KMS-11 (cell line): ENCODE measurements at regions not wholly inside any gene's neighbourhood (a gene's known extent, or its start where the extent isn't known, plus 50 kb on each side); places are given as distances from the start of the nearest gene placed in this dataset.

Experiments used
- H2AFZ ChIP-seq: fragments of 200-600 bp; sonication (generic); 2 replicates; pipeline ENCODE4 v1.6.1; 2016; ENCODE audit warnings: antibody characterized with exemption, mixed run types, low read depth
- H3K27ac ChIP-seq: fragments of 200-600 bp; sonication (generic); 2 replicates; pipeline ENCODE4 v1.6.1; 2016; ENCODE audit warnings: mild to moderate bottlenecking, mixed run types
- H3K27me3 ChIP-seq: fragments of 200-600 bp; sonication (generic); 2 replicates; pipeline ENCODE4 v1.6.1; 2017; ENCODE audit warnings: mild to moderate bottlenecking, low read depth, mixed run types, moderate library complexity; ENCODE audit not compliant: insufficient read depth
- H3K36me3 ChIP-seq: fragments of 200-600 bp; sonication (generic); 2 replicates; pipeline ENCODE4 v1.6.1; 2017; ENCODE audit warnings: mild to moderate bottlenecking, mixed run types; ENCODE audit not compliant: insufficient read depth
- H3K4me1 ChIP-seq: fragments of 200-600 bp; sonication (generic); 2 replicates; pipeline ENCODE4 v1.6.1; 2016; ENCODE audit warnings: mild to moderate bottlenecking, low read depth, mixed run types; ENCODE audit not compliant: poor library complexity, severe bottlenecking
- H3K4me2 ChIP-seq: fragments of 200-600 bp; sonication (generic); 2 replicates; pipeline ENCODE4 v1.7.0; 2016; ENCODE audit warnings: mild to moderate bottlenecking, mixed run types
- H3K4me3 ChIP-seq: fragments of 200-600 bp; sonication (generic); IDR thresholded peaks from 2 replicates; pipeline ENCODE4 v1.6.1; 2017; ENCODE audit warnings: low read depth, low read length, mixed read lengths; ENCODE audit not compliant: insufficient read depth
- H3K79me2 ChIP-seq: fragments of 200-600 bp; sonication (generic); 2 replicates; pipeline ENCODE4 v1.6.1; 2016; ENCODE audit warnings: low read depth, mixed run types; ENCODE audit not compliant: insufficient read depth
- H3K9ac ChIP-seq: fragments of 200-600 bp; sonication (generic); 2 replicates; pipeline ENCODE4 v1.6.1; 2016; ENCODE audit warnings: mild to moderate bottlenecking, mixed run types
- H4K20me1 ChIP-seq: fragments of 200-600 bp; sonication (generic); 2 replicates; pipeline ENCODE4 v1.6.1; 2016; ENCODE audit warnings: mild to moderate bottlenecking, mixed run types; ENCODE audit not compliant: insufficient read depth
- CTCF ChIP-seq: fragments of 200-600 bp; sonication (generic); conservative IDR thresholded peaks from 2 replicates; pipeline ENCODE4 v1.6.1; 2017; ENCODE audit warnings: low read depth, mild to moderate bottlenecking, antibody characterized with exemption, low read length, moderate library complexity, mixed read lengths

- no peak overlapping the region for H3K27ac ChIP-seq
- H3K4me1 ChIP-seq: peaks cover 9% of the 10 kb centered on the region
- TF ChIP-seq CTCF: no peak
- no peaks in the 10 kb centered on the region for H3K36me3 ChIP-seq
- peaks cover 3% of the 10 kb centered on the region; the same call in 1 of the 2 replicates for H3K27me3 ChIP-seq
- H3K4me2 ChIP-seq: no peak overlapping the region
- no peaks in the 10 kb centered on the region for H3K79me2 ChIP-seq
- no peak overlapping the region for H3K4me3 ChIP-seq
- no peaks in the 10 kb centered on the region for H4K20me1 ChIP-seq
- no peak overlapping the region for H3K9ac ChIP-seq
- H2AFZ ChIP-seq: no peak overlapping the region
Observed at GRCh38 chr3:194079702-194080172, 56.2 kb upstream of the HES1 start.

GRCh38 chr3:194080436-194080835 lies 55.5 kb upstream of the HES1 start:
- Histone ChIP-seq H3K36me3 (no peaks in the 10 kb centered on the region), H3K27me3 (peaks cover 3% of the 10 kb centered on the region; the same call in 1 of the 2 replicates), H3K4me1 (peaks cover 13% of the 10 kb centered on the region), H2AFZ (no peak overlapping the region), H4K20me1 (no peaks in the 10 kb centered on the region), H3K27ac (no peak overlapping the region), H3K4me2 (no peak overlapping the region), H3K4me3 (no peak overlapping the region), H3K79me2 (no peaks in the 10 kb centered on the region), H3K9ac (no peak overlapping the region)
- no peak for TF ChIP-seq CTCF

- Histone ChIP-seq H3K4me2 (no peak overlapping the region), H2AFZ (no peak overlapping the region)
Observed at GRCh38 chr3:194080913-194081800, 54.8 kb upstream of the HES1 start.

GRCh38 chr3:194081826-194082225 lies 54.1 kb upstream of the HES1 start:
- H3K27ac ChIP-seq: no peak overlapping the region
- no peak overlapping the region for H3K9ac ChIP-seq

More at GRCh38 chr3:194080913-194081800, 54.8 kb upstream of the HES1 start:
- Histone ChIP-seq H3K4me1 (peaks cover 13% of the 10 kb centered on the region), H4K20me1 (no peaks in the 10 kb centered on the region), H3K27me3 (peaks cover 3% of the 10 kb centered on the region; the same call in 1 of the 2 replicates), H3K79me2 (no peaks in the 10 kb centered on the region), H3K36me3 (no peaks in the 10 kb centered on the region), H3K4me3 (no peak overlapping the region), H3K9ac (no peak overlapping the region), H3K27ac (no peak overlapping the region)
- TF ChIP-seq CTCF: no peak

More at GRCh38 chr3:194081826-194082225, 54.1 kb upstream of the HES1 start:
- no peak overlapping the region for H3K4me3 ChIP-seq
- peaks cover 3% of the 10 kb centered on the region; the same call in 1 of the 2 replicates for H3K27me3 ChIP-seq
- no peak for TF ChIP-seq CTCF
- no peaks in the 10 kb centered on the region for H3K36me3 ChIP-seq
- no peak overlapping the region for H3K4me2 ChIP-seq
- H2AFZ ChIP-seq: no peak overlapping the region
- H3K4me1 ChIP-seq: peaks cover 13% of the 10 kb centered on the region
- H4K20me1 ChIP-seq: no peaks in the 10 kb centered on the region
- no peaks in the 10 kb centered on the region for H3K79me2 ChIP-seq
